Head of caudate nucleus (tissue), 42 donors: ENCODE measurements at regions not wholly inside any gene's neighbourhood (a gene's known extent, or its start where the extent isn't known, plus 50 kb on each side); places are given as distances from the start of the nearest gene placed in this dataset.
A peak's percentile ranks its signal among the peaks of the same experiment; 100 is the strongest.

ENCODE experiments used
- DNase-seq, 42 donors: peaks; one replicate each; pipeline versions ENCODE4 v3.0.0 to v3.0.0-alpha.2; 2020 to 2021; ENCODE audit warnings: mixed read lengths in 7 of 42
- intact Hi-C: fragments of 100-400 bp; cut with DNase I; formaldehyde crosslinking; loops from one replicate; pipeline ENCODE4 v1.15.0; 2022

- intact Hi-C loops = no loop called here
- no peak for DNase-seq
Observed at GRCh38 chr3:147730284-147730683, 321.1 kb downstream of the ZIC1 start.

DNA sequence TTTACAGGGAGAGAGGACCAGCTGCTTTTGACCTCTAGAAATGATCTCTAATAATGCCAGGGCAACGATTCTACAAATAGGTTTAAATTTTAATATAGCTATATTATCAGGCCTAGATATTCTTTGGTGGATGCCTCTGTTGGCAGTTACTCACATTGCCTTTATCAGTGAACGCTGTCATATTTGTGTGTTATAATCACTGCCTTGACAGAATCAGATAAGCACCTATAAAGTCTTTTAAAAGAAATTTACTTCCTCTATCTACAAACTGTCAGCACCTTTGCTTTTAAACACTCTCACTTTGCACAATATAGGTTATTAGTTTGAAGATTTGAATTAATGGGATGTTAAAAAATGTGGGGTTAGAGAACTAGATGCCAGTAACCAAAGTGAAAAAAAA is 324.1 kb downstream of the ZIC1 start:
- no peak for DNase-seq
- intact Hi-C loops = no loop called here

- intact Hi-C loops = no loop called here
- no peak for DNase-seq
Observed at GRCh38 chr3:147735616-147736015, 326.5 kb downstream of the ZIC1 start.

DNA sequence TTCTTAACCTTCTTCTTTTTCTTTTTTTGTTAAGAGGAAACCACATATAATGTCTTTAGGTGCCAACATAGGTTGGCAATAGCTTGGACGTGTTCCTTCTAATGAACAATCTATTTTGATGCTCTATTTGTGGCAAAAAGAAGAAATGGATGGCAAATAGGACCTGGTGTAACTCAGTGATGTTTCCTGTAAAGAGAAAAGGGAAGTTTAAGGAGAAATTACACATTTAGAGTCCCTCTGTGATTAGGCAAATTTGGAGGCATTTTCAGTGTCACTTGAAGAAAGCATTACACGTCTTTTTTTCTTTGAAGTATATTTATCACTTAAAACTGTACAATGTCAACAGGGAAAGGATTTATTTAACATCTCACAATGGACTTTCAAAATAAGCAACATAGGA is 327.1 kb downstream of the ZIC1 start:
- intact Hi-C loops = no loop called here
- no peak for DNase-seq

DNA sequence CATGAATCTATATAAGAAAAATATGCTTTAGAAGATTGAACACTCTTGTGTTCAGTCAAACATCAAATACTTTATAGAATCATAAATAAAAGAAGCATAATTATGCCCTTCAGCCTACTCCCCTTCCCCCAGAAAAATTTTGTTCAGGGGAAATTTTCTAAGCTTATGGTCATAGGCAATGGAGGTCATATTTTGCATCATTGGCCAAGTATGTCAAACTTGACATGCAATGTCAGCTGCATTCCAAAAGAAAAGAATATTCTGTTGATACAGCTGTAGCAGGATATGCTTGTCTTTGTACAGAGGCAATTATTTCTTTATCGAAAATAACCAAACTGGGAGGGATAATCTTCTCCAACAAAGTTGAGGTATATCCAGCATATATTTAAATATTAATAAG is 328.2 kb downstream of the ZIC1 start:
- intact Hi-C loops = no loop called here
- DNase-seq = no peak

- no peak for DNase-seq
- intact Hi-C loops = no loop called here
Observed at GRCh38 chr3:147740928-147741327, 331.8 kb downstream of the ZIC1 start.

- DNase-seq = no peak
Observed at GRCh38 chr3:147744967-147745366, 335.8 kb downstream of the ZIC1 start.

GRCh38 chr3:147755310-147755709 is 346.1 kb downstream of the ZIC1 start:
- no peak for DNase-seq
- intact Hi-C loops = no loop called here

More at GRCh38 chr3:147744967-147745366, 335.8 kb downstream of the ZIC1 start:
- intact Hi-C loops = no loop called here

- intact Hi-C loops = no loop called here
- DNase-seq = no peak
Observed at GRCh38 chr3:147756476-147756875, 347.3 kb downstream of the ZIC1 start.

GRCh38 chr3:147757866-147758265 is 348.7 kb downstream of the ZIC1 start:
- DNase-seq = peak in 5 of 42 donors; percentile 2 to 18 (median 7)
- intact Hi-C loops = no loop called here

GRCh38 chr3:147758771-147759170 is 349.6 kb downstream of the ZIC1 start:
- DNase-seq = no peak
- intact Hi-C loops = no loop called here

- no peak for DNase-seq
- intact Hi-C loops = no loop called here
Observed at GRCh38 chr3:147760085-147760484, 350.9 kb downstream of the ZIC1 start.

- DNase-seq = no peak
- intact Hi-C loops = no loop called here
Observed at GRCh38 chr3:147760941-147761340, 351.8 kb downstream of the ZIC1 start.

DNA sequence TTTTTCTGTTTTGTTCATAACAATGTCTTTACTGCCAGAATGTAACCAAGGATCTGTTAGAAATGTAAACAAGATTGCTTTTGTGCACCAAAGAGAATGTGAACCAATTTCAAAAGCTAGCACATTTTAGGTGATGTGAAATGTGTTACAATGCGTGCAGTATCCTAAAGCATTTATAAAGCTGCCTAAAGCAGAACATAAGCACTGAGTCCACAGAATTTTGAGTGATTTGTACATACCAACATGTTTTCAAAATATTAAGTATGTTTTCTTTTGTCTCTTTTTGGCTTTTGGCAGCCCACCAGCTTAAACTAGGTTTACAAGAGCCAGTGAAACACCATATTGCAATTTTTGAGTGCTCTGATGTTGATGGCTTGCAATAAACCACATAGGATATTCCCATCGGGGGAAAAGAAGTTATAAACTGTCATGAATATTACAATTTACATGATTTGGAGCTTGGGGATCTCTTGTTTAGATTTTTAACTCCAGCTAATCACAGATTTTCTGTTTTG is 364.0 kb downstream of the ZIC1 start:
- intact Hi-C loops = no loop called here
- no peak for DNase-seq

DNA sequence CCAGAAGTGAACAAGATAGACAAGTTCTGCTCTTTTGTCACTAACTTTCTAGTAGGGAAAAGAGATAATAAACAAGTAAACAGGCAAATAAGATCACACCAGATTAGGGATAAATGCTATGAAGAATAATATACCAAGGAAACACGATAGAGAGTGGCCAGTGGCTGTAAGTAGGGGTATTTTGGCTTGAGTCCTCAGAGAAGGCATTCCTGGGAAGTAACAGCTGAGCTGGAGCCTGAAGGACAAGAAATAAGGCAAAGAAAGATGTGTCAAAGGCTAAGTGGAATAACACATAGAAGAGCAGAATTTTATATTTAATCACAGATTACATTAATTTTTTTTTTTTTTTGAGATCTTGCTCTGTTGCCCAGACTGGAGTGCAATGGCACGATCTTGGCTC is 366.2 kb downstream of the ZIC1 start:
- DNase-seq = no peak
- intact Hi-C loops = no loop called here

- DNase-seq = no peak
- intact Hi-C loops = no loop called here
Observed at GRCh38 chr3:147775816-147776530, 366.8 kb downstream of the ZIC1 start.

DNA sequence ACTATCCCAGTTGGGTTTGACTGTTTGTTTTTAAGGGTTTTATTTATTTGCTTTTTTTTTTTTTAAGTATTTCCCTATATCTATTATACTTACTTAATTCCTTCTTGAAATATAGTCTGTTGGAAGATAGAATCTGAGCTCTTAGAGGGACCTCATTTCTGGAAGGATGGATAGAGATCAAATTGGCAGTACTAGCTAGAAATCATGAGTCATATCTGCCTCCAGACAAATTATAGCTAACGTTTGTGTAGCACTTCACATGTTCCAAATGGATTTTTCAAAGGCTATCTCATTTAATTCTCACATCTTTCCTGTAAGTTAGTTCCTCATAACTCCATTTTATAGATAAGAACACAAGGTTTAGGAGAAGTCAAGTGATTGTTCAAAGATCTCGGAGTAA is 384.7 kb downstream of the ZIC1 start:
- no peak for DNase-seq
- intact Hi-C loops = no loop called here

GRCh38 chr3:147794596-147794995 is 385.4 kb downstream of the ZIC1 start:
- intact Hi-C loops = no loop called here

DNA sequence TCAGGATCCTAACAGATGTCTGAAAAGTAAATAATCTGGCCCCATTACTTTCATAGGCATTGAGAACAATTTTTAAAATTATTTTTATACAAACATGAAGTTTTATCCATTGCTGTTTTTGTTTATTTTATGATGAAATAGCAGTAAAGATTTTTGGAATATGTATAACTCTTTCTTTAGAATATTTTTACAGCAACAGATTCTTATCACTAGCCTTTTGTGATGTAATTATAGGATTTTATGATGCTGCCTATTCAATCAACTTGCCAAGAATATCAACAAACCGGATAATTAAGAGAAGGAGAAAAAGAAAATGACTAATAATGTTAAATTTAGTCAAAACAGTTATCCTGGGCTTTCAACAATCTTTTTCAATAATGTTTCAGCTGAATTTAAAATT is 386.3 kb downstream of the ZIC1 start:
- intact Hi-C loops = no loop called here
- no peak for DNase-seq

More at GRCh38 chr3:147794596-147794995, 385.4 kb downstream of the ZIC1 start:
- no peak for DNase-seq

- no peak for DNase-seq
- intact Hi-C loops = no loop called here
Observed at GRCh38 chr3:147797095-147797494, 387.9 kb downstream of the ZIC1 start.

- no peak for DNase-seq
- intact Hi-C loops = no loop called here
Observed at GRCh38 chr3:147799601-147800000, 390.4 kb downstream of the ZIC1 start.
